ENCODE measurements at regions not wholly inside any gene's neighbourhood (a gene's known extent, or its start where the extent isn't known, plus 50 kb on each side); places are given as distances from the start of the nearest gene placed in this dataset.

GRCh38 chr13:89708013-89708412, 1639.5 kb upstream of the MIR17HG start:
- H2AFZ ChIP-seq: no peak overlapping the region
- H3K27ac ChIP-seq: no peak overlapping the region
- H4K20me1 ChIP-seq (ENCODE audit: insufficient read depth): no peaks in the 10 kb centered on the region
- no peaks in the 10 kb centered on the region for H3K9me3 ChIP-seq (ENCODE audit: insufficient read depth, low read depth)
- H3K36me3 ChIP-seq (ENCODE audit: low read depth): no peaks in the 10 kb centered on the region
- TF ChIP-seq CTCF (conservative IDR thresholded peaks at IDR 0.05): no peak
- no peak for TF ChIP-seq EZH2 (IDR thresholded peaks at IDR 0.05; ENCODE audit: low read depth)
- no peak overlapping the region for H3K4me2 ChIP-seq
- DNase-seq: no peak
- no peaks in the 10 kb centered on the region for H3K9me2 ChIP-seq (ENCODE audit: insufficient read depth)
- H3K79me2 ChIP-seq (ENCODE audit: low read depth): no peaks in the 10 kb centered on the region
- no peaks in the 10 kb centered on the region for H3K4me1 ChIP-seq (replicated peaks; ENCODE audit: insufficient read depth)
- no peak overlapping the region for H3K4me3 ChIP-seq
- no peaks in the 10 kb centered on the region for H3K27me3 ChIP-seq (ENCODE audit: insufficient read depth, low read depth)
- BruUV-seq (replicated peaks): no TSS peak
- no peaks in the 10 kb centered on the region for H3F3A ChIP-seq (ENCODE audit: insufficient read depth, low read depth)
- POLR2A ChIA-PET (ENCODE audit: unreplicated experiment): no interaction called here
- CTCF ChIA-PET: no interaction called here
- intact Hi-C loops (cut with micrococcal nuclease; ENCODE audit: unreplicated experiment): no loop called here

GRCh38 chr13:89721216-89721615, 1626.3 kb upstream of the MIR17HG start:
- Histone ChIP-seq H3K79me2 (ENCODE audit: low read depth) (no peaks in the 10 kb centered on the region), H3K27me3 (ENCODE audit: insufficient read depth, low read depth) (no peaks in the 10 kb centered on the region), H3K9me2 (ENCODE audit: insufficient read depth) (no peaks in the 10 kb centered on the region), H3K9me3 (ENCODE audit: insufficient read depth, low read depth) (no peaks in the 10 kb centered on the region), H3K27ac (no peak overlapping the region), H3K36me3 (ENCODE audit: low read depth) (no peaks in the 10 kb centered on the region), H2AFZ (no peak overlapping the region), H3K4me2 (no peak overlapping the region), H3F3A (ENCODE audit: insufficient read depth, low read depth) (no peaks in the 10 kb centered on the region), H4K20me1 (ENCODE audit: insufficient read depth) (no peaks in the 10 kb centered on the region), H3K4me1 (replicated peaks; ENCODE audit: insufficient read depth) (no peaks in the 10 kb centered on the region), H3K4me3 (no peak overlapping the region)
- ChIA-PET POLR2A (ENCODE audit: unreplicated experiment) (no interaction called here), CTCF (no interaction called here)
- no TSS peak for BruUV-seq (replicated peaks)
- intact Hi-C loops (cut with micrococcal nuclease; ENCODE audit: unreplicated experiment): no loop called here
- TF ChIP-seq CTCF (conservative IDR thresholded peaks at IDR 0.05) (no peak), EZH2 (IDR thresholded peaks at IDR 0.05; ENCODE audit: low read depth) (no peak)
- DNase-seq: no peak

GRCh38 chr13:89726690-89727435, 1620.6 kb upstream of the MIR17HG start:
- Histone ChIP-seq H3K4me1 (replicated peaks; ENCODE audit: insufficient read depth) (no peaks in the 10 kb centered on the region), H3K4me2 (no peak overlapping the region), H3F3A (ENCODE audit: insufficient read depth, low read depth) (no peaks in the 10 kb centered on the region), H3K27ac (no peak overlapping the region), H3K9me2 (ENCODE audit: insufficient read depth) (no peaks in the 10 kb centered on the region), H3K36me3 (ENCODE audit: low read depth) (no peaks in the 10 kb centered on the region), H2AFZ (no peak overlapping the region), H3K79me2 (ENCODE audit: low read depth) (no peaks in the 10 kb centered on the region), H4K20me1 (ENCODE audit: insufficient read depth) (no peaks in the 10 kb centered on the region), H3K27me3 (ENCODE audit: insufficient read depth, low read depth) (no peaks in the 10 kb centered on the region), H3K4me3 (no peak overlapping the region), H3K9me3 (ENCODE audit: insufficient read depth, low read depth) (no peaks in the 10 kb centered on the region)
- DNase-seq: no peak
- BruUV-seq (replicated peaks): no TSS peak
- ChIA-PET POLR2A (ENCODE audit: unreplicated experiment) (interaction anchor here (0.7 kb wide), 1 partner anchor 1112 kb away, joined by 3 read pairs; no protein-coding TSS in a partner anchor), CTCF (interaction anchor here (0.5 kb wide), 1 partner anchor 904 kb away, joined by 3 read pairs; no protein-coding TSS in a partner anchor)
- intact Hi-C loops (cut with micrococcal nuclease; ENCODE audit: unreplicated experiment): no loop called here
- TF ChIP-seq CTCF (conservative IDR thresholded peaks at IDR 0.05) (no peak), EZH2 (IDR thresholded peaks at IDR 0.05; ENCODE audit: low read depth) (no peak)
